ENCODE measurements at regions not wholly inside any gene's neighbourhood (a gene's known extent, or its start where the extent isn't known, plus 50 kb on each side); places are given as distances from the start of the nearest gene placed in this dataset.
A peak's percentile ranks its signal among the peaks of the same experiment; 100 is the strongest.

DNA sequence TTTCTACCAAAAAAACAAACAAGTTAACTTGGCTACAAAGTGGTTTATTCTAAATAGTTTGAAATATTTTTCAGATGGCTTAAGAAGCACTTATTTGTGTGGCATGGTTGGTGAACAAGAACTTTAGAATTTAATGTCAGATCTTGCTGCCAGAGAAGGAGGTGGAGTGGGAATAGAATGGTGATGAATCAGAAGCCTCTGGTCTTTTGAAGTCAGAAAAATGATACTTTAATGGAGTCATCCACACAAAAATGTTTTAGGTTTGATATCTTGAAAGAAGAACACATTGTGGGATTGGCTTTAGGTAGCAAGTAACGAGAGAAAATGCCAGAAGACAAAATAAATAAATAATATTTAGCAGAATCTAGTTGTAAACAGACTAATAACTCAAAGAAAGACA lies 243.1 kb upstream of the FANCL start:
- peaks cover 26% of the 10 kb centered on the region; the same call in 1 of the 2 replicates for H3K4me1 Mint-ChIP-seq (ENCODE audit: low read depth)
- H3K9me3 Mint-ChIP-seq = peaks cover 11% of the 10 kb centered on the region
- peak; percentile 79 for DNase-seq
- peaks cover 4% of the 10 kb centered on the region; the same call in 1 of the 2 replicates for H3K27me3 Mint-ChIP-seq (ENCODE audit: insufficient read depth)
- no peak overlapping the region; the same call in 1 of the 2 replicates for H3K27ac Mint-ChIP-seq
- no peak for TF ChIP-seq CTCF (IDR thresholded peaks at IDR 0.05)
- no peak overlapping the region for H3K4me3 Mint-ChIP-seq
- peaks cover 6% of the 10 kb centered on the region; the same call in 1 of the 2 replicates for H3K36me3 Mint-ChIP-seq (ENCODE audit: low read depth)

GRCh38 chr2:58483307-58483706 lies 242.2 kb upstream of the FANCL start:
- Mint-ChIP-seq H3K36me3 (ENCODE audit: low read depth) (peaks cover 6% of the 10 kb centered on the region; the same call in 1 of the 2 replicates), H3K27ac (no peak overlapping the region), H3K9me3 (peaks cover 11% of the 10 kb centered on the region), H3K27me3 (ENCODE audit: insufficient read depth) (peaks cover 4% of the 10 kb centered on the region; the same call in 1 of the 2 replicates), H3K4me1 (ENCODE audit: low read depth) (peaks cover 24% of the 10 kb centered on the region; the same call in 1 of the 2 replicates), H3K4me3 (no peak overlapping the region)
- TF ChIP-seq CTCF (IDR thresholded peaks at IDR 0.05) = no peak
- no peak for DNase-seq

DNA sequence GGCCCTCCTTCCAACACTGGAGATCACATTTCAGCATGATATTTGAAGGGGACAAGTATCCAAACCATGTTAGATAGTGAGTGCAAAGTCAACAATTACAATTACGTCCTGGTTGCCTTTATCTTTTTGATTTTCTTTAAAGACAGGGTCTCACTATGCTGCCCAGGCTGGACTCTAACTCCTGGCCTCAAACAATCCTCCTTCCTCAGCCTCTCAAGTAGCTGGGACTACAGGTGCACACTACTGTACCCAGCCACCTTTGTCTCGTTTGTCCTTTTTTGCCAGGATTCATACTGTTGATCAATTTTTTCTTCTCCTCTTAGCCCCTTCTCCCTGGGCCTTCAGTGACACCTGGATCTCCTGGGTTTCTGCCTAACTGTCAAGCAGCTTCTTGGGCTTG lies 240.5 kb upstream of the FANCL start:
- DNase-seq = no peak
- Mint-ChIP-seq H3K4me3 (no peak overlapping the region), H3K4me1 (ENCODE audit: low read depth) (peaks cover 17% of the 10 kb centered on the region; the same call in 1 of the 2 replicates), H3K9me3 (peaks cover 5% of the 10 kb centered on the region), H3K36me3 (ENCODE audit: low read depth) (peaks cover 2% of the 10 kb centered on the region; the same call in 1 of the 2 replicates), H3K27ac (no peak overlapping the region), H3K27me3 (ENCODE audit: insufficient read depth) (peaks cover 4% of the 10 kb centered on the region; the same call in 1 of the 2 replicates)
- TF ChIP-seq CTCF (IDR thresholded peaks at IDR 0.05) = no peak

GRCh38 chr2:58480141-58480540 lies 239.0 kb upstream of the FANCL start:
- Mint-ChIP-seq H3K27me3 (ENCODE audit: insufficient read depth) (peaks cover 4% of the 10 kb centered on the region; the same call in 1 of the 2 replicates), H3K36me3 (ENCODE audit: low read depth) (no peaks in the 10 kb centered on the region), H3K9me3 (peaks cover 3% of the 10 kb centered on the region; the same call in 1 of the 2 replicates), H3K27ac (no peak overlapping the region), H3K4me3 (no peak overlapping the region), H3K4me1 (ENCODE audit: low read depth) (peaks cover 17% of the 10 kb centered on the region; the same call in 1 of the 2 replicates)
- no peak for DNase-seq
- TF ChIP-seq CTCF (IDR thresholded peaks at IDR 0.05) = no peak

- no peak for DNase-seq
- Mint-ChIP-seq H3K4me1 (ENCODE audit: low read depth) (peaks cover 16% of the 10 kb centered on the region; the same call in 1 of the 2 replicates), H3K4me3 (no peak overlapping the region), H3K27ac (no peak overlapping the region), H3K27me3 (ENCODE audit: insufficient read depth) (peaks cover 4% of the 10 kb centered on the region; the same call in 1 of the 2 replicates), H3K36me3 (ENCODE audit: low read depth) (no peaks in the 10 kb centered on the region), H3K9me3 (peaks cover 3% of the 10 kb centered on the region; the same call in 1 of the 2 replicates)
- no peak for TF ChIP-seq CTCF (IDR thresholded peaks at IDR 0.05)
Observed at GRCh38 chr2:58479535-58480140, 238.5 kb upstream of the FANCL start.

All from HFFc6 (cell line).